ENCODE measurements at regions not wholly inside any gene's neighbourhood (a gene's known extent, or its start where the extent isn't known, plus 50 kb on each side); places are given as distances from the start of the nearest gene placed in this dataset.

DNA sequence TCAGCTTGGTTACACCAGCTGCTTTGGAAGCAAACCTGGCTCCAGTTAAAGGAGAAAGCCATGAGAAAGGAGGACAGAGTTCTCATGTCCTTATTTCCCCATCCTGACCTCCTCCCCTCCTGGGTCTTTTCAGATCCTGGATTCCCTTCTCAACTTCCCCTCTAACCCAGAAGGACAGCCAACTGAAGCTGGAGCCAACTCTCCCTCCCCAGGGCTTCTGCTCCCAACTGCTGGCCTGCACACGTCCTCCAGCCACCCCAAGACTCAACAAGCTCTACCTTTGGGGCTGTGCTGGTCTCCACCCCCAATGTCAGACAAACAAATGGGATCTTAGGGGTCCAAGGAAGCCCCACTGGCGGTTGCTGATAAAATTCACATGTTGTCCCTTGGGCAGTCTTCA is 651.1 kb upstream of the TBX3 start:
- TF ChIP-seq, protein P1, sequence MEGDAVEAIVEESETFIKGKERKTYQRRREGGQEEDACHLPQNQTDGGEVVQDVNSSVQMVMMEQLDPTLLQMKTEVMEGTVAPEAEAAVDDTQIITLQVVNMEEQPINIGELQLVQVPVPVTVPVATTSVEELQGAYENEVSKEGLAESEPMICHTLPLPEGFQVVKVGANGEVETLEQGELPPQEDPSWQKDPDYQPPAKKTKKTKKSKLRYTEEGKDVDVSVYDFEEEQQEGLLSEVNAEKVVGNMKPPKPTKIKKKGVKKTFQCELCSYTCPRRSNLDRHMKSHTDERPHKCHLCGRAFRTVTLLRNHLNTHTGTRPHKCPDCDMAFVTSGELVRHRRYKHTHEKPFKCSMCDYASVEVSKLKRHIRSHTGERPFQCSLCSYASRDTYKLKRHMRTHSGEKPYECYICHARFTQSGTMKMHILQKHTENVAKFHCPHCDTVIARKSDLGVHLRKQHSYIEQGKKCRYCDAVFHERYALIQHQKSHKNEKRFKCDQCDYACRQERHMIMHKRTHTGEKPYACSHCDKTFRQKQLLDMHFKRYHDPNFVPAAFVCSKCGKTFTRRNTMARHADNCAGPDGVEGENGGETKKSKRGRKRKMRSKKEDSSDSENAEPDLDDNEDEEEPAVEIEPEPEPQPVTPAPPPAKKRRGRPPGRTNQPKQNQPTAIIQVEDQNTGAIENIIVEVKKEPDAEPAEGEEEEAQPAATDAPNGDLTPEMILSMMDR (IDR thresholded peaks at IDR 0.05; ENCODE audit: low read length), result no peak
- TF ChIP-seq EZH2 (IDR thresholded peaks at IDR 0.05; ENCODE audit: borderline replicate concordance, low read length), result no peak

All from OCI-LY1 (cell line).